Kidney epithelial cell (primary cell): ENCODE measurements at regions not wholly inside any gene's neighbourhood (a gene's known extent, or its start where the extent isn't known, plus 50 kb on each side); places are given as distances from the start of the nearest gene placed in this dataset.

Source experiments
- DNase-seq: peaks from one replicate; pipeline ENCODE4 v3.0.0-alpha.2; 2010; ENCODE audit warnings: low read depth
- H3K27me3 ChIP-seq: 2 replicates; pipeline ENCODE4 v1.6.0; 2011; ENCODE audit warnings: low read length; ENCODE audit not compliant: control insufficient read depth, insufficient read depth
- H3K36me3 ChIP-seq: 2 replicates; pipeline ENCODE4 v1.5.1; 2011; ENCODE audit warnings: low read length; ENCODE audit not compliant: control insufficient read depth, insufficient read depth
- H3K4me3 ChIP-seq: 2 replicates; pipeline ENCODE4 v1.5.1; 2011; ENCODE audit warnings: low read depth, mild to moderate bottlenecking, control low read depth, low read length
- TF ChIP-seq, protein P1 (sequence below): IDR thresholded peaks from 2 replicates; pipeline ENCODE4 v1.5.1; 2011; ENCODE audit warnings: mild to moderate bottlenecking, moderate library complexity, low read length, control low read depth, inconsistent platforms; ENCODE audit not compliant: insufficient read depth, poor library complexity, severe bottlenecking

DNA sequence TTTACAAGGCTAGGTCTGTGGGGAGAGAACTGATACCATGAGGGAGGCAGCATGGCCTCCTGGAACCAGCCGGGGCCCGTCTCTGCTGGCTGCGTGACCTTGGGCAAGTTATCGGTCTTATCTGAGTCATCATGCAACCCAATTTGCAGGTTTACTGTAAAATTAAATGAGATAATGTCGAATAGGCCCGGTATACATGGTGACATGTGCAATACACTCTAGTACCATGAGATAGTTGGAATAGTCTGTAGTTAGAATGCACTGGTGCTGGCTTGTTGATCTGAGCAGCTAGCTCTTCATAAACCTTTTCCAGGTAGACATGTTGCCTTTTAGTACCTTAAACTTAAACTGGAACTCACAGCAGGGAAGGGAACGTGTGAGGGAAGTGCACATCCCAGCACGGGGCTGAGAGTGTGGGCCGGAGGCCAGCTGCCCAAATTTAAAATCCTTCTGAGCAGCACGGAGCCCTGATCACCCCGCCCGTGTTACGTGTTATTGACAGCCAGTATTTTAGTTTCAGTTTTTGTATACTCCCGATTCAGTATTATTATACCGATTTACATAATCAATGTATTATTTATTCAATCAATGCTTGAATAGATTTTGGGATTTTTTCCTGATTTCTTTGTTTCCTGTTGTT, 72.4 kb upstream of the HS6ST1 start:
- no peak for DNase-seq
- H3K36me3 ChIP-seq: no peaks in the 10 kb centered on the region
- TF ChIP-seq, protein P1, sequence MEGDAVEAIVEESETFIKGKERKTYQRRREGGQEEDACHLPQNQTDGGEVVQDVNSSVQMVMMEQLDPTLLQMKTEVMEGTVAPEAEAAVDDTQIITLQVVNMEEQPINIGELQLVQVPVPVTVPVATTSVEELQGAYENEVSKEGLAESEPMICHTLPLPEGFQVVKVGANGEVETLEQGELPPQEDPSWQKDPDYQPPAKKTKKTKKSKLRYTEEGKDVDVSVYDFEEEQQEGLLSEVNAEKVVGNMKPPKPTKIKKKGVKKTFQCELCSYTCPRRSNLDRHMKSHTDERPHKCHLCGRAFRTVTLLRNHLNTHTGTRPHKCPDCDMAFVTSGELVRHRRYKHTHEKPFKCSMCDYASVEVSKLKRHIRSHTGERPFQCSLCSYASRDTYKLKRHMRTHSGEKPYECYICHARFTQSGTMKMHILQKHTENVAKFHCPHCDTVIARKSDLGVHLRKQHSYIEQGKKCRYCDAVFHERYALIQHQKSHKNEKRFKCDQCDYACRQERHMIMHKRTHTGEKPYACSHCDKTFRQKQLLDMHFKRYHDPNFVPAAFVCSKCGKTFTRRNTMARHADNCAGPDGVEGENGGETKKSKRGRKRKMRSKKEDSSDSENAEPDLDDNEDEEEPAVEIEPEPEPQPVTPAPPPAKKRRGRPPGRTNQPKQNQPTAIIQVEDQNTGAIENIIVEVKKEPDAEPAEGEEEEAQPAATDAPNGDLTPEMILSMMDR: no peak
- H3K27me3 ChIP-seq: no peaks in the 10 kb centered on the region
- H3K4me3 ChIP-seq: no peak overlapping the region

DNA sequence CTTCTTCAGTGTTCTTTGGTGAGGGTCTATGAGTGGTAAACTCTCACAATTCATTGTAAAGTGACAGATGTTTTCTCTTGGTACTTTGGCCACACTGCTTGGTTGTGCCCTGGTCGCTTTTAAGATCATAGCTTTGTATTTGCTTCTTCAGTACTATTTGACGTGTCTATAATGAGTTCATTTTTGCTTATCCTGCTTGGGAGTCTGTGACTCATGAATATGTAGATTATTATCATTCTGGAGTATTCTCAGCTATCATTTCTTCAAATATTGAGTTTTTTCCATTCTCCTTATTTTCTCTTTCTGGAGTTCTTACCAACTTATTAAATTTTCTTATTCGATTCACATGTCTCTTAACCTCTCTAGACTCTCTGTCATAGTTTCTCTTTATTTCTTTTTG, 73.0 kb upstream of the HS6ST1 start:
- TF ChIP-seq, protein P1: no peak
- H3K36me3 ChIP-seq: no peaks in the 10 kb centered on the region
- H3K27me3 ChIP-seq: no peaks in the 10 kb centered on the region
- no peak overlapping the region for H3K4me3 ChIP-seq
- DNase-seq: no peak

DNA sequence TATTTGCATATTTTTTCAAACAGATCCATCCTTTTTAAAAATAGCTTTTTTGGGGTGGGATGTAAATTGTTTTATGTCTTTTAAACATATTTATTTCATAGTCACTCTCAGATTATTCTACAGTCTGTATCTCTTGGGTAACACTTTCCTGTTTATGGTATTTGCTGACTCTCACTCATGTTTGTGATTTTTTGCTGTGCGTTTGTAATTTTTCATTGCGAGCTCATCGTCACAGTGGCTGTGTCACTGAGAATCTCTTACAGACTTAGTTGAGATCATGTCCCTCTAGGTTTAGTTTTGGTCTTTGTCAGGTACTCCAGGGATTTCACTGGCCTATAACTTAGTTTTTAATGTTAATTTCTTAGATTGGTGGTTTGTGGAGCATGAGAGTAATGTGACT, 73.5 kb upstream of the HS6ST1 start:
- no peak for DNase-seq
- TF ChIP-seq, protein P1: no peak
- H3K4me3 ChIP-seq: no peak overlapping the region
- no peaks in the 10 kb centered on the region for H3K27me3 ChIP-seq
- H3K36me3 ChIP-seq: no peaks in the 10 kb centered on the region

DNA sequence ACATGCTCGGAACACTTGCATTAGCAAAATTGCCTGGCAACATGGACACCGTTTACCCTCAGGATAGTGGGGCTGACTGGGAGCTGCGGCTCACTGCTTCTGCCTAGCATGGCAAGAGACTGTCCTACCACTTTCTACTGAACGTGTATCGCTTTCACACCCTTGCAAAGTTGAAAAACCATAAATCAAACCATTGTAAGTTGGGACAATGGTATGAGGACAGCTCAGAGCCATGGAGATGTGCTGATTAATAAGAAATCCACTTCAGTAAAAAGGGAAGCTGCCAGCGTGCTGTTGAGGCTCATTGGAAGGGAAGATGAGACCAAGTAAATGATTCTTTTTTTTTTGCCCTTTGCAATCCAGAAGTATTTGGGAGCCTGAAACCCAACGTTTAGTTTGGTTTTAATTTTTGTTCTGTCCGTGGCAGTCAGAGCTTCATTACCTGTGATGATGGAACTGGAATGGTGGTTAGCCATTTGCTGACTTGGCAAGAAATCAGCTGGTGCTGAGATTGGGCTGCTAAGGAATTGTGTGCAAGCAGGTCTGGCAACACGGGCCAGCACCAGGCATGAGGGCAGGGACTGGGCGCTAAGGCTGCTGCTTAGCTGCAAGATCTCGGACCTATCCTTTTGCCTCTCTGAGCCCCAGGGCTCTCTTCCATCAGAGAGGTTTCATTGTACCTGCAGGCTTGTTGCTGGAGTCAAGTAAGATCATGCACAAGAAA, 75.5 kb upstream of the HS6ST1 start:
- Histone ChIP-seq H3K36me3 (no peaks in the 10 kb centered on the region), H3K4me3 (no peak overlapping the region), H3K27me3 (no peaks in the 10 kb centered on the region)
- TF ChIP-seq, protein P1: no peak
- DNase-seq: no peak

DNA sequence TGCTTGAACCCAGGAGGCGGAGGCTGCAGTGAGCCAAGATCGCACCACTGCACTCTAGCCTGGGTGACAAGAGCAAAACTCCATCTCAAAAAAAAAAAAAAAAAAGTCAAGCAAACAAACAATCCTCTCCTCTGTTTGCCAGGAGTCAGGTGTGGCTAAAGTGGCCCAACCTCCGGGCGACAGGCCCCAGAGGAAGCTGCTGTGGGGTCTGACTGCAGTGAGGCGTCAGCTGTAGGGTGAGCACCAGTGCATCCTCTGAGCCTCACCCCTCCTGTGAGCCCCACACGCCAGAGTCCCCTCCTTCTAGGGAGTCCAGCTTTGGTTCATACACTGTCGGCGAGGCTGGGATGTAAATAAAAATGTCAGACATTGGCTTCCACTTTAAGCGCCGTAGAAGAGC, 76.5 kb upstream of the HS6ST1 start:
- TF ChIP-seq, protein P1: no peak
- no peak for DNase-seq
- Histone ChIP-seq H3K4me3 (no peak overlapping the region), H3K36me3 (no peaks in the 10 kb centered on the region), H3K27me3 (no peaks in the 10 kb centered on the region)
